ENCODE measurements at regions not wholly inside any gene's neighbourhood (a gene's known extent, or its start where the extent isn't known, plus 50 kb on each side); places are given as distances from the start of the nearest gene placed in this dataset.
A peak's percentile ranks its signal among the peaks of the same experiment; 100 is the strongest.
"Not testable (repeated sequence)": the region's sequence is repeated elsewhere in the genome, so short reads cannot be mapped to it uniquely, and the experiment has no call there.

DNA sequence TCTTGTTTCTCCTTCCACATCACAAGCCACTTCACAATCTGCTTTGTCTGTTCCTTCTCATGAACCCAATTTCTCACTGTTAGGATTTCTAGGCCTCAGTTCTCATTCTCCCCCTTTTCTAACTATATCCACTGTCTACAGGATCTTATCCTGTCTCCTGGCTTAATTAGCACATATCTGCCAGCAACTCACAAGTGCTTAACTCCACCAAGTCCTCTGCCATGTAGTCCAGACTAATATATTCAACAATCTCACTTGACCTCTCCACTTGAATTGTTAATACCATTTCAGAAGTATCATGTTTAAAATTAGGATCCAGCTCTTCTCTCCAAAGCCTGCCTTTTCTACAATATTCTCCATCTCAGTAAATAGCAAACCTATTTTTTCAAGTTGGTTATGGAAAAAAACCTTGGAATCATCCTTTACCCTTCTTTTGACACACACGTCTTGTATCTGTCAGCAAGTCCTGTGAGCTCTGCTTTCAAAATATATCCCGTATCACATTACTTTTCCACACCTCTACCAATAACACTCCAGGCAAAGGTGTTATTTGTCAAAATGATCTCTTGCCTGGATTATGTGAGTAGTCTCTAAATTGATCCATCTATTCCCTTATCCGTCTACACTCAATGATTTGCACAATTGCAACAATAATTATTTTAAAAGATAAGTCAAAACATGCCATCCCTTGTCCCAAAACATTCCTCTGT lies 127.2 kb upstream of the SLIT2 start:
- no peak for DNase-seq (ENCODE audit: low spot score)

DNA sequence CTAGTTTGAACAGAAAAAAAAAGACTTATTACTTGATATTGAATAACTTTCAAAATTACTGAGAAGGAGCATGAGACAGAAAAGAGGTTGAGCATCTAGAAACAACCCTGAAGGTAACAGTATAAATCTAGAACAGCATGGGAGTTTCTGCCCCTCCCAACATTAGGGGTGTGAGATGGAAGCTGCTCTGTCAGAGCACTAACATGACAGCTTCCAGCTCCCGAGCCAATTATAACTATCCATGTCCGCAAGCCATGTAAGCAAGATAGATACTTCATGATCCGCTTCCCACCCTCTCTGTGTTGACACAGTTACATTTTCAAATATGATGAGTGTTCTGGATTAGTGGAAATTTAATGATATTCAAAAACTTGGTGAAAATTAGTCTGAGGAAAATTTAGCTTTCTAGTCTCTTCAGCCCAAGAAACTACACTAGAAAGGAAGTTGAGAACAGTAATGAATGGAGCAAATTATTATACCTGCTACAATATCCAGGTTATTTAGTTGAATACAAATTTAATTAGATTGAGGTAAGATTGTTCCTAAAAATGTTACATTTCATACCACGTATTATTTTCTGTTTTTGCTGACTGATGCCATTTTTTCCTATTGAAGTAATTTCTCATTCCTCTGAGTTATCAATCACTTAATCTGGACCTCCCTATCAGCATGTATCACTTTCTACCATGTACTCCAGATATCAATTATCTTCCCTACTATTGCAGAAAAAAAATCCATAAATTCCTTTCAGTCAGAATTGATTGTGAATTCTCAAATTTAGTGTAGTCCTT lies 129.3 kb upstream of the SLIT2 start:
- no peak for DNase-seq (ENCODE audit: low spot score)

DNA sequence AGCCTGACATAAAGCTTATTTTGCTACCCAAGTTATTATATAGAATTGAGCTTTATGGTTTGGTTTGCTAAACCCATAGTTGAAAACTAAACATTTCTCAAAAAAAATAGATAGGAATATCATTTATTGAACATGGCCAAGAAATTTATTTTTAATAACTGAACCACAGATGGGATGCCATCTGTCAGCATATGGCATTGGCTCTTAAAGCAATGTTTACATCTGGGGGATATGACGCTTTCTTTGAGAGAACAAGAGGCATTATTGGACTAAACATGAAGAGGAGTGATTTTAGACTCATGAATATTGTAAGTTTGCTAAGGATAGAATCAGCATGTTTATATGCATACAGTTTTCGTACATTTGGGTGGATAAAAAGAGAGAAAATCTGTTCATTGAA lies 132.6 kb upstream of the SLIT2 start:
- DNase-seq (ENCODE audit: low spot score), result no peak

DNA sequence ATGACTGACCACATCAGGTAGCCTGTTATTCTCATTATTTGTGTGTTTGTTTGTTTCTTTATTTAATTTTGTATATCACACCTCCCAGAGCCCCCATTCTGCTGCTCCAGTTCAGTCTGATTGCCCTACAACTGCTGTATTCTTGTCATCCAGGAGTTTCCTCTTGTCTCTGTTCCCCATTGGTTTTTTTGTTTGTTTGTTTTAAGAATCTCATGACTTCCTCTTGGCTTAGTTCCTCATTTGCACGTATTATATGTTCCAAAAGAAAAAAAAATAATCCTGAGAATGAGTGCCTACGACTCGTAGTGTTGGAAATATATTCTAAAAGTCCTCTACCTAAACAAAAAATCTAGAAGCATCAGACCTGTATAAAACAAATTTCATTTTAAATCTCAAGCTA lies 142.3 kb upstream of the SLIT2 start:
- no peak for DNase-seq (ENCODE audit: low spot score)

DNA sequence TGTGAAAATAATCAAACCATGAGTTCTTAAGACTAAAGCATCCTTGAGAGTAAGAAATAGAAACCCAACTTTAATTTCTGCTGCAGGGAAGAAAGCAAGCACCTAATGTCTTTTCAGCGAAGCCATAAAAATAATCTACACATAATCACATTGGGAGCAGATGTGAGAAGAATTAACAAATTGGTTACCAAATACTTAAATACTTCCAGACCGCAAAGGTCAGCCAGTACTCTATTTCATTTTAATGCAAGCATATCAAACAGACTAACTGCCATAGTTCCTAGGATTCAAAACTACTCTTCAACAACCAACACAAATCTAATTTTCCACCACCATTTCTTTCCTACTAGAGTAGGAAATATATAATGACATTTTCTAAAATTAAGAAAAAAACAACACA lies 144.8 kb upstream of the SLIT2 start:
- no peak for DNase-seq (ENCODE audit: low spot score)

- no peak for DNase-seq (ENCODE audit: low spot score)
Measured at GRCh38 chr4:20101831-20102230, 149.9 kb upstream of the SLIT2 start.

GRCh38 chr4:20096911-20097310 lies 154.8 kb upstream of the SLIT2 start:
- no peak for DNase-seq (ENCODE audit: low spot score)

DNA sequence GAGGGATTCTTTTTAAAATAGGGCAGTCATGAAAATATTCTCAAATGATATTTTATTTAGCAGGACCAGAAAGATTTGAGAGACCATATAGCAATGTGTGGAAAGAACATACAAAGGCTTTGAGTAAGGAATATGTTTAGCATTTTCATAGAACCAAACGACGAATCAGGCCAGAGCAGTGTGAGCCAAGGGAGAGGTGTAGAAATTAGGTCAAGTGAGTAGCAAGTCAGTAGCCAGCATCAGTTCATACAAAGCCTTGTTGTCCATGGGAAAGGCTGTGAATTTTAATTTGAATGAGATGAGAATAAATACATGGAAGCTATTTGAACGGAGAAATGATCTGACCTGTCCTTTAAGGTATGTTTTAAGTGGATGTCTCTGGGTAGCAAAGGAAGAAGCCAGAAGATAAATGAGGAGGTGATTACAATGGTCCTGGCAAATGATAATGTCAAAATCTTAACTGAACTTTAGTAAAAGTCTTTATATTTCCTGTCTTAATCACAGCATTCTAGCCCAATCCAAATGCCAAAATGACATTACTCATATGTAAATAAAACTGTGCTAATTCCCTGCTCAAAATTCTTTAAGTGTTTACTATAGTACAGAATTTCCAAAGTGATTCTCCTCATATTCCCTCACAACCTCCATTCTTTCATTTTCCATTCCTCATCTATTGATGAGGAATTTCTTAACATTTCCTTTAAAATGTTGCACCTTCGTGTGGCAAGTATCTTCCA lies 155.7 kb upstream of the SLIT2 start:
- DNase-seq (ENCODE audit: low spot score), result no peak

DNA sequence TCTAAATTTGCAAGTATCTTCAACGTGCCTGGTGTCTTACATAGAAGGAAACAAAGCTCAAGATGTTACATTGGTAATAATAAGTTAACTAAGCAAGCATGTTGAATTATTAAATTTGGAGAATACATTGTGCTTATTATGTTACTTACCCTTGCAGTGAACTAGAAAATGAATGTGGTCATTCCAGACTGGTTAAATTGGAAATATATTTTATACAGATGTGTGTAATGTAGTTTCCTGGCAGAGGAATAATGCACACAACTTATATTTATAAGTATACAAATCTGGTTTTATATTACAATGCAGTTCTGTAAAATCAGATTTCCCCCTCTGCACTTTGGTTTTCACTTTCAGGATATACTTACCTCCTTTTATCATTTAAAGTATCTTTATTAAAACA lies 159.9 kb upstream of the SLIT2 start:
- DNase-seq (ENCODE audit: low spot score), result no peak

GRCh38 chr4:20087522-20087911 lies 164.2 kb upstream of the SLIT2 start:
- DNase-seq (ENCODE audit: low spot score), result no peak

DNA sequence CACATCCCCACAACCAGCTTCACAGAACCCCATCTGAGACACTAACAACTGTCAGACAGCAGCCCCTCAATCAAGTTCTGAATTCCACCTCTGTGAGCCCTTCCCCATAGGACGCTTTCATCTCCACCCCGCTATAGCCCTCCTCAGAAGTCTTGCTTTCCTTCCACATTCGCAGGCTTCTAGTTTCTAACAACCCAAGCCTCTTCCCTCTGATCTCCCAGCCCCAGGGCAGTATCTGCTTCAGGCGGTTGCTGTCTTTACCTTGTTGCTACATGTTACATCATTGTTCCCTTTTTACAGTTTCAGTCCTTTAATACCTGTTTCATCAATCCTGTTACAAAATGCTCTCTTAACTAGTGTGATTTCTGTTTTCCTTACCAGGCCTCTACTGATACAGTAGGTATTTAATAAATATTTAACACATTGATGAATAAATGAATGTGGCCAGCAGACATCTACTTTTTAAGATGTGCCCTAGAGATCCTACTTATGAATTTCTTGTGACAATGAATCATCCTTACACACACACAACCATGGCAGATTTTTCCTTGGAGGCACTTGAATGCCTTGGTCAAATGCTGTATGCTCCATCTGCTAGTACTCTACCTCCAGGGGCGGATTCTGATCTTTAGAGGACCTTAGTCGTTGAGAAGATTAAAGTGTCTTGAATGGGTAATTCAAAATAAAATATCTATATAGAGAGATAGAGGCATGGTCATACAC lies 164.7 kb upstream of the SLIT2 start:
- no peak for DNase-seq (ENCODE audit: low spot score)

DNA sequence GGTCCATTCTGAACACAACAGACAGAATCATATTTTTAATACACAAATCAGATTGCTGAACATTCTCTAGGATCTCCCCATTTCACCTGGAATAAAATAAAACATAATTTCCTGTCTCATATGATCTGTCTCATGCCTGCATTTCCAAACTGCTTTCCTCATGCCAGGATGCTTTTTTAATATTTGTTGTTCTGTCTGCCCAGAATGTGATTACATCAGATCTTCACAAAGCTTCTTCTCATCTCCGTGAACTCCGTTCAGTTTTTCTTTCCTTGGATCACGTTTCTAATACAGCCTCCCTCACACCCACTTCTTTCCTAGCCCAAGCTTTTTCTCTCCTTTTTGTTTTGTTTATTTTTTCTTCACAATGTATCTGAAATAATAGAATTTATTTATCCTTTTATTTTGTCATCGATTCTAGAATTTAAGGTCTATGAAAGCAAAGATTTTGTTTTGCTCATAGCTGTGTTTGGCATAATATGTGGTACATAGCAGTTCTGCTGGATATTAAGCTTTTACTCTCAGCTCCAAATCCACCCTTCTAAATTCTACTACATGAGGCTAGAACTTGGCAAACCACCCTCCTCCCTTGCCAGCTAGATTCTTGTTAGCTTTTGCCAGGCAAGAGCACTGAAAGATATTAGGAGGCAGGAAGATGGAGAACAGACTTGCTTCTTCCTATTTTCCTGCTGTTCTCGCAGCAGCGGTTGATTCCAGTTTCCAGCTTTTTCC lies 165.5 kb upstream of the SLIT2 start:
- no peak for DNase-seq (ENCODE audit: low spot score)

GRCh38 chr4:20085653-20086052 lies 166.1 kb upstream of the SLIT2 start:
- DNase-seq (ENCODE audit: low spot score), result no peak

GRCh38 chr4:20085156-20085555 lies 166.5 kb upstream of the SLIT2 start:
- DNase-seq (ENCODE audit: low spot score), result no peak

DNA sequence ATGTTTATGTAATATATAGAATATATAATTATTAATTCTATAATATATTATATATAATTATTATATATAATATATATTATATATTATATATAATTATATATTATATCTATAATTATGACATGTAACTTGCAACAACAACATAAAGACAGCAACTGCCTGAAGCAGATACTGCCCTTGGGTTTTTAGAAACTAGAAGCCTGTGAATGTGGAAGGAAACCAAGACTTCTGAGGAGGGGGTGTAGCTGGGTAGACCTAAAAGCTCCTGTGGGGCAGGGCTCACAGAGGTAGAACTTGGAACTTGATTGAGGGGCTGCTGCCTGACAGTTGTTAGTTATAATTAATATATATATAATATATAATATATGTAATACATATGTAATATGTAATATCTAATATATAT lies 167.2 kb upstream of the SLIT2 start:
- no peak for DNase-seq (ENCODE audit: low spot score)

DNA sequence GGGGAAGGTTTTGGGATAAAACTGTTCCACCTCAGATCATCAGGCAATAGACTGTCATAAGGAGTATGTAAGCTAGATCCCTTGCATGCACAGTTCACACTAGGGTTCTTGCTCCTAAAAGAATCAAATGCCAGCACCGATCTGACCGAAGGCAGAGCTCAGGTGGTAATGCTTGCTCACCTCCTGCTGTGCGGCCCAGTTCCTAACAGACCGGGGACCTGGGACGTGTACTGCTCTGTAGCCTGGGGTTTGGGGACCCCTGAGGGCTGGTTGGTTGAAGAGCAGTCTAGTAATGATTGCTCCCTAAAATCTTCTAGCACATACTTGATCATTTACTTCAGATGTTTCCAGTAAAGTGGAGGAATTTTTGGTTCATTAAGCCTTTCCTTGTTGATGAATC lies 173.1 kb upstream of the SLIT2 start:
- no peak for DNase-seq (ENCODE audit: low spot score)

GRCh38 chr4:20075248-20075871 lies 176.3 kb upstream of the SLIT2 start:
- peak; percentile 4 for DNase-seq (ENCODE audit: low spot score)

DNA sequence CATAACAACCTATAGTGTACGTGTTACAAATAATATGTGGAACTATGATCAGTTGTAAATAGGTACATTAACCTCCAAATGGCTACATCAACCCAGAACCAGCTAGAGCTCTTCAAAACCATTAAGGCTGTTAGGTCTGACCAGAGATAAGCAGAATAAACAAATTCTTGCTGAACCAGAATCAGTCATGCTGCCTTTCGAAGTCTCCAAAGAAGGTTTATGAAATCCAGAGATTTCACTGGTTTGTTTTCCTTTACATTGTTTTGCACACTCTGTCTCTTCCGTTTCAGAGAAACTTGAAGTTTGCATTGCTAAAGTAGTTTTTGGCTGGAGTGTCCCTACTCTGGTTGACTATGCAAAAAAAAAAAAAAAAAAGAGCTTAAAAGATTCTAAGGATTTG lies 177.3 kb upstream of the SLIT2 start:
- DNase-seq (ENCODE audit: low spot score), result no peak

- DNase-seq (ENCODE audit: low spot score), result no peak
Measured at GRCh38 chr4:20065952-20066351, 185.8 kb upstream of the SLIT2 start.

- not testable (repeated sequence) for DNase-seq (ENCODE audit: low spot score)
Measured at GRCh38 chr4:20062857-20063256, 188.8 kb upstream of the SLIT2 start.

- no peak for DNase-seq (ENCODE audit: low spot score)
Measured at GRCh38 chr4:20062054-20062453, 189.7 kb upstream of the SLIT2 start.
